H1 (cell line): ENCODE measurements at regions not wholly inside any gene's neighbourhood (a gene's known extent, or its start where the extent isn't known, plus 50 kb on each side); places are given as distances from the start of the nearest gene placed in this dataset.

ENCODE experiments used
- CTCF ChIA-PET: fragments of 300-600 bp; sonication (Branson Sonifier 250); formaldehyde crosslinking; loops from one replicate; lab custom pipeline; 2021; ENCODE audit not compliant: partially characterized antibody; lab: Charles Lee
- POLR2A ChIA-PET: fragments of 300-600 bp; sonication (Branson Sonifier 250); formaldehyde crosslinking; loops from one replicate; lab custom pipeline; 2021; ENCODE audit warnings: inconsistent platforms; ENCODE audit not compliant: partially characterized antibody; lab: Charles Lee
- DNase-seq, 2 experiments: peaks; one replicate each; pipeline versions ENCODE4 v3.0.0 to v3.0.0-alpha.2; 2010 to 2022; ENCODE audit warnings: low spot score in 2 of 2, low read depth in 1 of 2, mixed read lengths in 1 of 2
- FAIRE-seq: peaks from 2 replicates; lab custom pipeline; 2011; peaks lifted over from hg19 to GRCh38; lab: Jason Lieb, UNC
- H2AFZ ChIP-seq: 2 replicates; pipeline ENCODE4 v1.8.1; 2012; ENCODE audit warnings: low read length, inconsistent platforms
- H2AK5ac ChIP-seq: 2 replicates; pipeline ENCODE4 v1.6.1; 2013; ENCODE audit warnings: low read depth, low read length
- H2BK120ac ChIP-seq: replicated peaks from 2 replicates; pipeline ENCODE3; 2013; ENCODE audit warnings: low read depth, low read length, inconsistent platforms
- H2BK12ac ChIP-seq: 2 replicates; pipeline ENCODE4 v1.6.1; 2013; ENCODE audit warnings: low read depth, low read length
- H2BK15ac ChIP-seq: 2 replicates; pipeline ENCODE4 v1.6.1; 2013; ENCODE audit warnings: low read length
- H2BK20ac ChIP-seq: 2 replicates; pipeline ENCODE4 v1.6.1; 2013; ENCODE audit warnings: low read length
- H2BK5ac ChIP-seq: 2 replicates; pipeline ENCODE4 v1.6.1; 2013; ENCODE audit warnings: low read depth, low read length
- H3K14ac ChIP-seq: 2 replicates; pipeline ENCODE4 v1.6.1; 2013; ENCODE audit warnings: inconsistent platforms; ENCODE audit not compliant: insufficient read length
- H3K18ac ChIP-seq: 2 replicates; pipeline ENCODE4 v1.6.1; 2013; ENCODE audit warnings: low read length; ENCODE audit errors: extremely low read depth
- H3K23ac ChIP-seq: 2 replicates; pipeline ENCODE4 v1.6.1; 2013; ENCODE audit warnings: inconsistent platforms; ENCODE audit not compliant: insufficient read length
- H3K23me2 ChIP-seq: 2 replicates; pipeline ENCODE4 v1.6.1; 2013; ENCODE audit warnings: low read depth, low read length
- H3K27ac ChIP-seq: 2 replicates; pipeline ENCODE4 v1.6.1; 2011; ENCODE audit warnings: low read depth, low read length, inconsistent platforms
- H3K27me3 ChIP-seq, 4 experiments: replicated peaks in 1 of 4; 1 replicate in 1 of 4; 2 replicates in 3 of 4; pipeline versions ENCODE4 v1.6.1 to v1.8.1; 2011 to 2013; ENCODE audit warnings: low read length in 3 of 4, mild to moderate bottlenecking in 3 of 4, inconsistent platforms in 2 of 4, mixed read lengths in 2 of 4, moderate library complexity in 1 of 4; ENCODE audit not compliant: control insufficient read depth in 3 of 4, insufficient read depth in 3 of 4; ENCODE audit errors: extremely low read depth in 1 of 4
- H3K36me3 ChIP-seq, 4 experiments: 2 replicates each; pipeline versions ENCODE4 v1.6.1 to v1.8.1; 2011 to 2013; ENCODE audit warnings: mild to moderate bottlenecking in 4 of 4, low read length in 3 of 4, moderate library complexity in 2 of 4, control low read depth in 1 of 4, inconsistent platforms in 1 of 4; ENCODE audit not compliant: insufficient read depth in 4 of 4, control insufficient read depth in 2 of 4
- H3K4ac ChIP-seq: replicated peaks from 2 replicates; pipeline ENCODE3; 2013; ENCODE audit warnings: low read length, low read depth, mixed read lengths, inconsistent platforms; ENCODE audit not compliant: insufficient read length
- H3K4me1 ChIP-seq, 4 experiments: replicated peaks in 1 of 4; 1 replicate in 1 of 4; 2 replicates in 3 of 4; pipeline versions ENCODE4 v1.6.1 to v1.8.1; 2011 to 2013; ENCODE audit warnings: low read length in 3 of 4, inconsistent platforms in 2 of 4, mixed read lengths in 1 of 4; ENCODE audit not compliant: insufficient read depth in 4 of 4, control insufficient read depth in 3 of 4
- H3K4me2 ChIP-seq, 2 experiments: 2 replicates each; pipeline versions ENCODE4 v1.6.1 to v1.8.1; 2011 to 2013; ENCODE audit warnings: low read depth in 2 of 2, low read length in 2 of 2, control low read depth in 1 of 2, inconsistent platforms in 1 of 2, mild to moderate bottlenecking in 1 of 2; ENCODE audit not compliant: insufficient read depth in 1 of 2
- H3K4me3 ChIP-seq, 4 experiments: fragments of 200-600, 300-600 bp in 1 of 4; sonication (generic), shearing (Covaris generic), sonication (Bioruptor Twin) in 1 of 4; 2 replicates each; pipeline versions ENCODE4 v1.5.1 to v1.8.1; 2011 to 2016; ENCODE audit warnings: low read length in 4 of 4, low read depth in 3 of 4, control low read depth in 2 of 4, inconsistent platforms in 2 of 4, mild to moderate bottlenecking in 2 of 4, mixed read lengths in 1 of 4, moderate library complexity in 1 of 4; ENCODE audit not compliant: insufficient read depth in 2 of 4; ENCODE audit errors: extremely low read depth in 1 of 4
- H3K56ac ChIP-seq: replicated peaks from 2 replicates; pipeline ENCODE3; 2013; ENCODE audit warnings: low read depth, mild to moderate bottlenecking, mixed read lengths, low read length, inconsistent platforms; ENCODE audit not compliant: insufficient read length
- H3K79me1 ChIP-seq: 2 replicates; pipeline ENCODE4 v1.6.1; 2013; ENCODE audit warnings: low read depth, low read length, control low read depth
- H3K79me2 ChIP-seq, 2 experiments: 2 replicates each; pipeline versions ENCODE4 v1.6.1 to v1.8.1; 2012 to 2013; ENCODE audit warnings: low read length in 2 of 2, mild to moderate bottlenecking in 2 of 2, inconsistent platforms in 1 of 2; ENCODE audit not compliant: insufficient read depth in 2 of 2, control insufficient read depth in 1 of 2
- H3K9ac ChIP-seq, 4 experiments: replicated peaks in 1 of 4; 1 replicate in 1 of 4; 2 replicates in 3 of 4; pipeline versions ENCODE4 v1.6.1 to v1.8.1; 2011 to 2013; ENCODE audit warnings: low read depth in 3 of 4, low read length in 3 of 4, control low read depth in 2 of 4, mild to moderate bottlenecking in 2 of 4, moderate library complexity in 2 of 4, inconsistent platforms in 1 of 4; ENCODE audit errors: extremely low read depth in 1 of 4
- H3K9me3 ChIP-seq, 2 experiments: 2 replicates each; pipeline versions ENCODE4 v1.6.1 to v1.8.1; 2012 to 2013; ENCODE audit warnings: mild to moderate bottlenecking in 2 of 2, moderate library complexity in 2 of 2, control low read depth in 1 of 2, inconsistent platforms in 1 of 2, low read depth in 1 of 2, low read length in 1 of 2, mixed read lengths in 1 of 2; ENCODE audit not compliant: insufficient read depth in 2 of 2
- H4K20me1 ChIP-seq, 2 experiments: replicated peaks in 1 of 2; 2 replicates each; pipeline versions ENCODE3 to v1.8.1; 2011 to 2013; ENCODE audit warnings: inconsistent platforms in 2 of 2, low read length in 2 of 2, mild to moderate bottlenecking in 1 of 2; ENCODE audit not compliant: insufficient read depth in 2 of 2, control insufficient read depth in 1 of 2
- H4K5ac ChIP-seq: 2 replicates; pipeline ENCODE4 v1.6.1; 2013; ENCODE audit warnings: low read length, low read depth, mixed read lengths, inconsistent platforms; ENCODE audit not compliant: insufficient read length
- H4K8ac ChIP-seq: 2 replicates; pipeline ENCODE4 v1.8.0; 2013; ENCODE audit warnings: mild to moderate bottlenecking, moderate library complexity, low read length, inconsistent platforms; ENCODE audit not compliant: insufficient read depth; ENCODE audit errors: extremely low read depth
- H4K91ac ChIP-seq: replicated peaks from 2 replicates; pipeline ENCODE3; 2013; ENCODE audit warnings: low read length, mixed read lengths, inconsistent platforms; ENCODE audit not compliant: insufficient read length
- BCL11A ChIP-seq, 2 experiments: IDR thresholded peaks; one replicate each; pipeline ENCODE4 v1.6.1; 2011; ENCODE audit warnings: low read depth in 2 of 2, low read length in 2 of 2, mild to moderate bottlenecking in 2 of 2
- CHD1 ChIP-seq: IDR thresholded peaks from 2 replicates; pipeline ENCODE4 v1.6.1; 2012; ENCODE audit warnings: low read depth, low read length, improper control_type of control experiment
- CHD2 ChIP-seq: IDR thresholded peaks from 2 replicates; pipeline ENCODE4 v1.6.1; 2012; ENCODE audit warnings: low read length, improper control_type of control experiment
- CREB1 ChIP-seq: IDR thresholded peaks from 2 replicates; pipeline ENCODE4 v1.6.1; 2012; ENCODE audit warnings: inconsistent platforms
- FOSL1 ChIP-seq: IDR thresholded peaks from 2 replicates; pipeline ENCODE4 v1.6.1; 2011; ENCODE audit warnings: mild to moderate bottlenecking, low read depth, low read length, moderate library complexity; ENCODE audit not compliant: insufficient read depth
- JUND ChIP-seq: IDR thresholded peaks from 2 replicates; pipeline ENCODE4 v1.6.1; 2011; ENCODE audit warnings: mild to moderate bottlenecking, improper control_type of control experiment, low read length
- KDM1A ChIP-seq: fragments of 200-600, 300-600 bp; sonication (generic); IDR thresholded peaks from 2 replicates; pipeline ENCODE4 v1.7.1; 2016; ENCODE audit warnings: mild to moderate bottlenecking, low read length, borderline replicate concordance
- MAFK ChIP-seq: IDR thresholded peaks from 2 replicates; pipeline ENCODE4 v1.6.1; 2012; ENCODE audit warnings: low read depth, mild to moderate bottlenecking, improper control_type of control experiment, low read length
- RNF2 ChIP-seq: fragments of 200-900, 300-1000 bp; sonication (generic); IDR thresholded peaks from 2 replicates; pipeline ENCODE4 v1.7.1; 2016; ENCODE audit warnings: borderline replicate concordance, low read depth, mild to moderate bottlenecking, antibody characterized with exemption, low read length; ENCODE audit not compliant: poor library complexity, severe bottlenecking; ENCODE audit errors: missing control alignments
- TBP ChIP-seq: IDR thresholded peaks from 2 replicates; pipeline ENCODE4 v1.6.1; 2011; ENCODE audit warnings: low read depth, low read length, improper control_type of control experiment
- WGBS, 2 experiments: shearing (Covaris generic) in 1 of 2; methylation state at CpG; one replicate each; pipeline versions ENCODE4 v1.1.6 to v1.1.7; 2013 to 2015; ENCODE audit warnings: low lambda C conversion rate in 2 of 2, mixed read lengths in 2 of 2, inconsistent platforms in 1 of 2, low coverage in 1 of 2, missing lambda C conversion rate in 1 of 2; ENCODE audit not compliant: insufficient replicate concordance in 2 of 2, insufficient coverage in 1 of 2, insufficient read length in 1 of 2; ENCODE audit errors: extremely low coverage in 1 of 2, missing lambda C conversion rate in 1 of 2; 5-methylcytosine and 5-hydroxymethylcytosine counted together
- TF ChIP-seq, protein P1 (sequence below), 3 experiments: IDR thresholded peaks; 1 replicate in 2 of 3; 2 replicates in 1 of 3; pipeline versions ENCODE4 v1.5.1 to v1.6.1; 2011; ENCODE audit warnings: low read length in 3 of 3, mild to moderate bottlenecking in 3 of 3, inconsistent platforms in 2 of 3, low read depth in 1 of 3, moderate library complexity in 1 of 3; ENCODE audit not compliant: insufficient read depth in 1 of 3; ENCODE audit errors: control extremely low read depth in 1 of 3

DNA sequence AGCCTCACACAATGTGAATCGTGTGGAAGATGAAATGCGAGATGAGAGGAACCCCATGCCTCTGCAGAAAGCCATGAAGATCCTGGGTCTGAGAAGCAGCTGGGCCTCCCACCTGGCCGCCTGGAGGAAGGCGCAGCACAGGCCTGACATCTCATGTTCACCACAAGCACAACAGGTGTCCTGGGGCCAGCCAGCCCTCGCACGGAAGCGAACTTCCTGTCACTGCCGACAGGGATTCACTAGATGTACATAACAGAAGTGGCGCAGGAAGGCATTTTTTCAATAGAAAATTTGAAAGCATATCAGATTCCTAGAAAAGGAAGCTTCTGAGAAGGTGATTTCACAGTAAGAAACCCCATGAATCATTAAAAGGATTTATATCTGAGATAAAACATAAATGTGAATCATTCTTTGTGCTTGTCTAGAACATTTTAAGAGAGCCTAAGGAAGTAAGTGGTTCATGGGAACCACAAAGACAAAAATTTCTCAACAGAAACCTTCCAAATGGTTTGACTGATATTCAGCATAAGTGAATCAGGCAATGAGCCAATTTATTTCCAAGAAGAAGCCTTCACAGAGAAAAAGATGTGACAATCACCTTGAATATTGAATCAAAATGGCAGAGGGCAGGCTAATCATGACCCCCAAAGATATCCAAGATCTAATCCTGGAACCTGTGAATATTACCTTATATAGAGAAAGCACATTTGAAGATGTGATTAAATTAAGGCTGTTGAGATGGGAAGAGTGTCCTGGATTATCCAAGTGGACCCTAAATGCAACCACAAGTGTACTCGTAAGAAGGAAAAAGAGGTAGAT, 311.9 kb downstream of the DUSP6 start:
- POLR2A ChIA-PET, result no interaction called here
- DNase-seq (no peak), FAIRE-seq (no peak)
- CTCF ChIA-PET, result interaction anchor here (0.8 to 2.9 kb wide), 4 partner anchors 10 to 422 kb away, joined by 3 to 11 read pairs (median 8); no protein-coding TSS in a partner anchor
- no peaks in the 10 kb centered on the region for H3K36me3 ChIP-seq
- no peak overlapping the region for H3K14ac ChIP-seq
- no peak overlapping the region for H2BK5ac ChIP-seq
- H3K79me2 ChIP-seq, result no peaks in the 10 kb centered on the region
- H3K23ac ChIP-seq, result no peak overlapping the region
- no peak overlapping the region for H2BK15ac ChIP-seq
- H3K56ac ChIP-seq, result no peak overlapping the region
- no peak overlapping the region for H3K4me2 ChIP-seq
- no peak overlapping the region for H4K5ac ChIP-seq
- no peaks in the 10 kb centered on the region for H3K23me2 ChIP-seq
- H2BK20ac ChIP-seq, result no peak overlapping the region
- H3K27ac ChIP-seq, result no peak overlapping the region
- no peak overlapping the region for H2BK120ac ChIP-seq
- peaks cover 0 to 5% (median 0%) of the 10 kb centered on the region in 4 experiments; a peak in 1 of 7 replicates for H3K4me1 ChIP-seq
- H4K8ac ChIP-seq, result no peak overlapping the region
- no peak overlapping the region for H2AFZ ChIP-seq
- WGBS, 2 experiments, result 88% methylated on average over 10 of the region's 10 CpGs; no CpG with 5 or more reads in 1 of the 2 experiments
- H4K91ac ChIP-seq, result no peak overlapping the region
- no peaks in the 10 kb centered on the region for H3K9me3 ChIP-seq
- H2BK12ac ChIP-seq, result no peak overlapping the region
- no peak overlapping the region for H3K4ac ChIP-seq
- no peak overlapping the region for H3K9ac ChIP-seq
- H4K20me1 ChIP-seq, result no peaks in the 10 kb centered on the region
- H3K18ac ChIP-seq, result no peak overlapping the region
- H3K27me3 ChIP-seq, result no peaks in the 10 kb centered on the region
- H2AK5ac ChIP-seq, result no peak overlapping the region
- H3K79me1 ChIP-seq, result no peaks in the 10 kb centered on the region
- H3K4me3 ChIP-seq, result no peak overlapping the region
- TF ChIP-seq CREB1 (no peak), MAFK (no peak), RNF2 (no peak), BCL11A (IDR thresholded peaks at IDR 0.05; ENCODE audit: low read depth in 2 of 2, low read length in 2 of 2) (no peak), KDM1A (no peak), CHD1 (no peak), TBP (no peak), JUND (no peak), CHD2 (no peak), FOSL1 (no peak)
- TF ChIP-seq, protein P1, sequence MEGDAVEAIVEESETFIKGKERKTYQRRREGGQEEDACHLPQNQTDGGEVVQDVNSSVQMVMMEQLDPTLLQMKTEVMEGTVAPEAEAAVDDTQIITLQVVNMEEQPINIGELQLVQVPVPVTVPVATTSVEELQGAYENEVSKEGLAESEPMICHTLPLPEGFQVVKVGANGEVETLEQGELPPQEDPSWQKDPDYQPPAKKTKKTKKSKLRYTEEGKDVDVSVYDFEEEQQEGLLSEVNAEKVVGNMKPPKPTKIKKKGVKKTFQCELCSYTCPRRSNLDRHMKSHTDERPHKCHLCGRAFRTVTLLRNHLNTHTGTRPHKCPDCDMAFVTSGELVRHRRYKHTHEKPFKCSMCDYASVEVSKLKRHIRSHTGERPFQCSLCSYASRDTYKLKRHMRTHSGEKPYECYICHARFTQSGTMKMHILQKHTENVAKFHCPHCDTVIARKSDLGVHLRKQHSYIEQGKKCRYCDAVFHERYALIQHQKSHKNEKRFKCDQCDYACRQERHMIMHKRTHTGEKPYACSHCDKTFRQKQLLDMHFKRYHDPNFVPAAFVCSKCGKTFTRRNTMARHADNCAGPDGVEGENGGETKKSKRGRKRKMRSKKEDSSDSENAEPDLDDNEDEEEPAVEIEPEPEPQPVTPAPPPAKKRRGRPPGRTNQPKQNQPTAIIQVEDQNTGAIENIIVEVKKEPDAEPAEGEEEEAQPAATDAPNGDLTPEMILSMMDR (IDR thresholded peaks at IDR 0.05; ENCODE audit: control extremely low read depth in 1 of 3, insufficient read depth in 1 of 3, low read depth in 1 of 3, low read length in 3 of 3), result no peak
